Hematopoietic multipotent progenitor cell treated with erythropoietin and hydrocortisone succinate and interleukin-3 and kit ligand, for 4 days (in vitro differentiated cells): ENCODE measurements at regions not wholly inside any gene's neighbourhood (a gene's known extent, or its start where the extent isn't known, plus 50 kb on each side); places are given as distances from the start of the nearest gene placed in this dataset.

Experiments used
- DNase-seq: peaks from one replicate; pipeline ENCODE4 v3.0.0-alpha.2; 2015

GRCh38 chr13:47603365-47603764, 397.7 kb downstream of the SUCLA2 start:
- DNase-seq = no peak

DNA sequence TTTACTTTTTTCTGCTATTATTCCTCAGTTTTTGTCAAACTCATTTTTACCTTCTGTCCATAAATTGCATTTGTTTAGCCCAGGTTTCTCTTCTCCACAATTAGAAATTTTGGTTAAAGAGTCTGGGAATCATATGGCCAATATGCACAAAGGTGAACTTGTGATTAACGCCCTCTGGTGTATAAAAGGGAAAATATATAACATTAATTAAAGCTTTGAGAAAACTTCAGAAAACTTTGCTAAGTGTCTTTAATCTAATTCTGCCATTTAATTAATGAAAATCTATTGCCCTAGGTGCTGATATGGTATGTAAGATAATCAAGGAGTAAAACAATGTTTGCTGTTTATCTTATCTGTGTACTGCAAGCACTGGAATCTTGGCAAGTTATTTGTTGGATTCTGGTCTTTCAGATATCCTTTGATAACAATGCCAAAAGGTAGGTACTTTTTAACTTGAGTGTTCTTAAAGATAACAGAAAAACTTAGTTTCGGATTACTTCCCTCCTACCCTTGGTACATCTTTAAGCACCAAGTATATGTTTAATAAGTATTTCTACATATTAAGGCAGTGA, 402.6 kb downstream of the SUCLA2 start:
- peak; percentile 42 for DNase-seq

DNA sequence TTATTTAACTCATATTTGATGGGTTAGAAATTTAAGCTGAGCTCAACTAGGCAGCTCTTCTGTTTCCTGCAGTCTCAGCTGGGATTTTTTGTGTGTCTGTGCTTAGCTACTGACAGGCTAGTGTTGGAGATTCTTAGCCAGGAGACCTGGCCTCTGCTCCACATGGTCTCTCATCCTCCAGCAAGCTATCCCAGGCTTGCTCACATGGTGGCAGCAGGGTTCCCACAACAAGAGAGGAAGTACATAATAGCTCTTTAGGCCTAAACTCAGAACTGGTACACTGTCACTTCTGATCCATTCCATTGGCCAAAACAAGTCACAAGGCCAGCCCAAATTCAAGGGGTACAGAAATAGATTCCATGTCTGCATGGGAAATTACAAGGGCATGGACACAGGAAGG, 406.2 kb downstream of the SUCLA2 start:
- DNase-seq = peak; percentile 57

- DNase-seq = no peak
These were observed 408.8 kb downstream of the SUCLA2 start for GRCh38 chr13:47592256-47592655.

DNA sequence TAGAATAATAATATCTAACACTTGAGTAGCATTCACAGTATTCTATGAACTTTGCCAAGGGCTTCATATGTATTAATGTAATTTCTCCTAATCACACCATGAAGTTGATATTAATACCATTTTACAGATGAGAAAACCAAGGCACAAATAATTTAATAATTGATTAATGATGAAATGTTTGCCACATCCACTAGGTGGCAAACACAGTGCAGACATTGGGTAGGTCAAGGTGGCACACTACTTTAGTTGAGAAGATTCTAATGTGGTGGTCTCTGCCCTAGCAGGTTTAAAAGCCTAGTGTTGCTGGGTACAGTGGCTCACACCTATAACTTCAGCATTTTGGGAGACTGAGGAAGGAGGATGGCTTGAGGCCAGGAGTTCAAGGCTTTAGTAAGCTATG, 412.4 kb downstream of the SUCLA2 start:
- DNase-seq = peak; percentile 5

GRCh38 chr13:47572375-47572774, 428.7 kb downstream of the SUCLA2 start:
- DNase-seq = no peak

GRCh38 chr13:47564041-47564440, 437.0 kb downstream of the SUCLA2 start:
- no peak for DNase-seq

- DNase-seq = no peak
These were observed 444.4 kb downstream of the SUCLA2 start for GRCh38 chr13:47556703-47557102.

GRCh38 chr13:47555235-47555634, 445.8 kb downstream of the SUCLA2 start:
- peak; percentile 2 for DNase-seq

- no peak for DNase-seq
These were observed 447.6 kb downstream of the SUCLA2 start for GRCh38 chr13:47553329-47553977.

DNA sequence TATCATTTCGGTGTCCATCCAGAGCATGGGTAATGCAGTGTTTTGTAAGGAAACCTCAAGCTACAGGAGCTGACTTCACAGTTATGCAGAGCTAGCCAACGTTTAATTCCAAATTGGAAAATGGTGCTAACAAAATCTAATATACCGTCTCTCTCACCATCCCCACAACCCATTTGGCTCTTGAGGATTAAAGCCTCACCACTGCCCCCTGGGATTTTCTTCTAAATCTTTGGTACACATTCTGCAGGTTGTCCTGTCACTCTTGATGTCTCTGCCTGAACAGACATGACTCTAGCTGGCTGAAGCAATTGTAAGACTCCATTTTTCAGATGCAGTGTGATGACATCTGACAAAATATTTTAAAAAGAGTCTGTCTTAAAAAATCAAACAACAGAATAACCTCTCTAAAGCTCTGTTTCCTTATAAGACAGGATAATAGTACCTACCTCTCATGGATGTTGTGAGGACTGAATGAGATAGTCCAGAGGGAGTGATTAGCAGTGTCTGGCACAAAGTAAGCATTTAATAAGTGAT, 451.8 kb downstream of the SUCLA2 start:
- DNase-seq = peak; percentile 2

DNA sequence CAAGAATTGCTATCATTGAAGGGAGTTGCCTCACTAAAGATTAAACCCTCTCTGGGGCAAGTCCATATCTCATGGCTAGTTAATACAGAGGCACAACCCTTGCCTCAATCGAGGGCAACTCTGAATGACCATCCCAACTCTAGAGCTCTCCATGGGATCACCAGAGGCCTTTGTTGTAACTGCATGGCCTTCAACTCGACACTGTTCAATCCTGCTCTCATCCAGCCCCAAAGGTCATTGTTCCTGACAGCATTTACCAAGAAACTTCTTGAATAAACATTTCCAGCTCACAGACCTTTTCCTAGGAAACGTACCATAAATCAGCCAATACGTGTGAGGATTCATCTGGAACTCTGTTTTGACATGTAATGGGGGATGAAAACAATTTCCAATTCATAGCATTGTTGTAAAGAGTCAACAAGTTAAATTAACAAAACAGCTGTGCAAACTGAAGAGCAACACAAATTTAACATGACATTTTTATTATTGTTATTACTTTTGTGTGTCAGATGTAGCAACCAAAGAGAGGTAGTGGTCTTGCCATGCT, 452.7 kb downstream of the SUCLA2 start:
- no peak for DNase-seq

DNA sequence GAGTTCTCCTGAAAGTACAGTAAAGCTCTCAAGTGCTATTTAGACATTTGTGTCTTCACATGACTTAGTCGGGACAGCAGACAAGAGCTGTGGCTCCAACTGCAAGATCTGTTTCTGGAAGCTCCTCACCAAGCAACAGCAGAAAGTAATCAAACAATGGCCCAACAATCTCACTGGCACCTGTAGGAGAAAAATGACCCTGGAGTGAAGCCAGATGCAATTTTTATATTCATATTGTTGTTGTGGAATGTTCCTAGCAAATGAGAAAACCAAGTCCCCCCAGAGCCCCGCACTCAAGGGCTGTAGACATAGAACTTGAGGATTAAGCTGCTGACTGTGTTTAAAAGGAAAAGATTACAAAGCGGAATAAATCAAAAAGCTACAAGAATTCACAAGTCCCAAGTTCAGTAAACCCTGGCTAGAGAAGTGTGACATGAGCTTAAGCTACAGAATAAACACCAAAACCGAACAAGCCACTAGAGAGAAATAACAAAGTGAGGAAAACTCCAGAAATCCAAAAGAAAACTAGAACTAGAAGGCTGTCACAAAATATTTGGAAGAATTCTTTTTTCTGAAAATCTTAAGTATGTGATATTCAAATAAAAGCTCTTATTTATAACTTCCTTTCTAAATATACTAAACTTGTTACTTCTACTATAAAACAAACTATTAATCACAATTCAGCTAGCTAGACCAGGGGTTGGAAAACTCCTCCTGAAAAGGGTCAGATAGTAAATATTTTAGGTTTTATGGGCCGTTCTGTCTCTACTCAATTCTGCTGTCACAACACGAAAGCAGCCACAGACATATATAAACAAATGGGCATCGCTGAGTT, 454.5 kb downstream of the SUCLA2 start:
- DNase-seq = no peak

DNA sequence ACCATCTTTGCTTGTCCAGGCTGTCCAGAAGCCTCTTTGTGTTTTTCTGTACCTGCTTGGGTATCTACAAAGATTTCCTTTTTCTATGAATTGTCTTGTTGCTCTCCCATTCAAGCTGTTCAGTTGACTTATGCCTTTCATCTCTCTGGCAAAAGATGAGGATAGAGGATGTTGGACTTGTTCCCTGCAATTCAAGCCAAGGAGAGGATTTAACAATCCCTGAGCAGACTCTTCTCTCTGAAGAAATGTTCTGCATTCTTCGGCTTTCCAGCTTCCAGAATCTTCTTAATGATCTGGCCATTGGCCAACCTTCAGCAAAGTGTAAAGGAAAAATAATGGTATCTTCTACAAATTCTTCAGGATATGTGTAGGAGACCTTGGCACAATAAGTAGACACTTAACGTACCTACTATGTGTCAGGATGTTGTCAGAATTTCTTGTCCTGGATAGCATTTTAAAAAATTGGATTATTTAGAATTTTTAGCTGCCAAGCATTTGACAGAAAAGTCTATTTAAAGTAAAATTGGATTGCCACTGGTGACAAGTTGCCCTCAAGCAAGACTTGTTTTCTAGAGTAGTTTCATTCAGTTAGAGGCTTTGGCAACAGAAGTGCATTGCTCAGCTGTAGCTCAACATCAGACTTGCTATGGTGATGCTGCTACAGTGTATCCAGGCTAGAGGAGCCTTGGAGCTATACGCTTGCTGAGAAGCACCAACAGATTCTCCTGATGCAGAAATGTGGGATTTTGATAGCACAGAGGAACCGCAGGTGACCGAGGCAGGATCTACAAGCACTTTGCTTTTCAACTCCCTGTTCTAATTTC, 455.7 kb downstream of the SUCLA2 start:
- DNase-seq = no peak

DNA sequence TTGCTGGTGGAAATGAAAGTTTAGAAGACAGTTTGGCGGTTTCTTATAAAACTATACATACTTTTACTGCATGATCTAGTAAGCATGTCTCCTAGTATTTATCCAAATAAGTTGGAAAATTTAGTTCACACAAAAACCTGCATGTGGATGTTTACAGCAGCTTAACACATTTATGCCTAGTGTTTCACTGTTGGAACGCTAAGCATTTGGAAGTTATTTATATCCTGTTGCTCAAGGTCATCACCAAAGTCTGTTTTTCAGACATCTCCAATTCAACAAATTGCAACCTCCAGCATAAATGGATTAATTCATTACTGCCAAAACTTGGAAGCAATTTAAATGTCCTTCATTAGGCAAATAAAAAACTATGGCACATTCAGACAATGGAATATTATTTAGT, 461.8 kb downstream of the SUCLA2 start:
- no peak for DNase-seq

GRCh38 chr13:47523771-47524170, 477.3 kb downstream of the SUCLA2 start:
- no peak for DNase-seq

DNA sequence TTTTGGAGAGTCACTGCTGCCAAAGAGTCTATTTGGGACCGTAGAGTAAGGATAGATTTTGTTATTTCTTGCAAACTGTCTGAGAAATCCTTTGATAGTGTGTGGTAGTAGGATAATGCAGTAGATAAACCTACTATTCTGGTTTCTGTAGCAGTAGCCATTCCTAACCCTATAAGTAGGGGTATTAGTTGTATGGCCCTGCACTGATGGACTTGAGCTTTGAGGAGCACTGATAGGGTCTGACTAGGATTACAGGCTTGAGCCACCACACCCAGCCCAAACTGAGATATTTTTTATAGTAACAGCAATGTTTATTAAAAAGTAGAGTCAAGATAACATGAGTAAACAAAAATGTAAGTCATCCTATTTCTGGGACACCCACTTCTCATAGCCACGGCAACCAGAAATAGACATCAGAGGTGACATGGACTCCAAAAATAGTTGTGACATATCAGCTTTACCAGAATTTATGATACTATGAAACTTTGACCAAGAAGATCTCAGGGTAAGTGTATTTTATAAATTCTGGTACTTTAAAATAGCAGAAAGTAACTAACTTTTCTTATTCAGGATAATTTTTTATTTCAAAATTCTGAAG, 479.1 kb downstream of the SUCLA2 start:
- no peak for DNase-seq

GRCh38 chr13:47519626-47520025, 481.4 kb downstream of the SUCLA2 start:
- no peak for DNase-seq

DNA sequence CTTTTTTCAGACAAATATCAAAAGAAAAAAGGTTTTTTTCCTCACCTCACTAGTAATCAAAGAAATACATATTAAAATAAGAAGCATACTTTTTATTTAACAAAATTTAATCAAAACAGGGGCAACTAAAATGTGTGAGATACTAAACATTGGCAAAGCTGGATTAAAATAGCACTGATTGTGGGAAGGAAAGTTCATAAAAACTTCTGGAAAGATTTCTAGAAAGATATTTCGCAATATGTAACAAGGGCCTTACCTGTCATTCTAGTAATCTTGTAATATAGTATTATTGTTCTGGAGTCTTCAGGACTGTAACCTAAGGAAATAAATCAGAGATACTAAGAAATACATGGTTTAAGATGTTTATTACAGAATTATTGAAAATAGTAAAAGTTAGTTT, 482.5 kb downstream of the SUCLA2 start:
- DNase-seq = no peak

DNA sequence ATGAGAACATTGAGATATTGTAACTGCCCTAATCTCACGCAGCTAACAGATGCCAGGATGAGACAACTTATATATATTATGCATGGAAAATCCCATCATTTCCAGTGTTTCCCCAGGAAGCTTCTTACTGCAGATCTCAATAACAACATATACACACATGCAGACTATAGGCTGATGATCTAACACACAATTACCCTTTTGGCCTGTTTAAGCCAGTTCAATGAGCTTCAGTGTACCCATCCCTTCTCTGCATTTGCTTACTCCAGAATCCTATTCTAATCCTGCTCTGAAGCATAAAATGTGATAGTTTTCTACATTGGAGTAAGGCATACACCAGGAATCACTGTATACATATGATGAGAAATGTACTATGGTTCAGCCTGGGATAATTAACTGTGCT, 489.4 kb downstream of the SUCLA2 start:
- DNase-seq = no peak

DNA sequence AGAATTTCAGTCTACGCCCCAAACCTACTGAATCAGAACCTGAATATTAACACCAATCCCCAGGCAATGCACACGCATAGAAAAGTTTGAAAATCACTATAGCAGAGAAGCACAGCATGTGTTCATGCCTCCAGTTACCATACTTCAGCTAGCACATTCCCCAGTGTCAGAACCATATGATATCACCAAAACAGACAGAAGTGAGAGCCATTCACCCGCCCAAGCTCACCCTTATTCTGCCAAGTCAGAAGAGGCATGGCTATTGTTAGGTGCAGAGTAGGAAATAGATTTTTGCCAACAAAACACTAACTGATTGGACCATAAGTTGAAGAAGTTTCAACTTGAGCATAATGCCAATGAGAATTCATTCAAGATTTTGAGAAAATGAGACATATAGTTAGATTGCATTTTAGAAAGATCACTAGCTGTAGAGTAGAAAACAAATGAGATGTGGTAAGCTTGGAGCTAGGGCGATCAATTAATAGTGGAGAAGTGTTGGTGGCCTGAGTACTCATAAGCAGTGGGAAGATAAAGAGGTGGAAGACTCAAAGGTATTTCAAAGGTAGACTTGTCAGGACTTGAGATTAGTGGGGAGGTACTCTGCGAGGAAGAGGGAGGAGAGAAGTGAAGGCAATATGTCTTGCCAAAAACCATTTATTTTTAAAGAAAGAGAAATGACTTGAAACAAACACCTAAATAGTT, 492.4 kb downstream of the SUCLA2 start:
- no peak for DNase-seq

- DNase-seq = no peak
These were observed 497.6 kb downstream of the SUCLA2 start for GRCh38 chr13:47503475-47503874.
